ENCODE measurements at regions not wholly inside any gene's neighbourhood (a gene's known extent, or its start where the extent isn't known, plus 50 kb on each side); places are given as distances from the start of the nearest gene placed in this dataset.

GRCh38 chr15:79168922-79169456 is 78.4 kb upstream of the RASGRF1 start:
- TF ChIP-seq POLR2AphosphoS5 (IDR thresholded peaks at IDR 0.05; ENCODE audit: low read depth, low read length) (no peak), MXI1 (IDR thresholded peaks at IDR 0.05; ENCODE audit: low read depth, low read length) (no peak), GABPA (IDR thresholded peaks at IDR 0.05; ENCODE audit: low read depth) (no peak)
